SK-N-SH (cell line): ENCODE measurements at regions not wholly inside any gene's neighbourhood (a gene's known extent, or its start where the extent isn't known, plus 50 kb on each side); places are given as distances from the start of the nearest gene placed in this dataset.

Source experiments
- CTCF ChIA-PET: fragments of 300-600, 350-600 bp; formaldehyde crosslinking; extraction: SDS; loops from one replicate; lab custom pipeline; 2021; lab: Yijun Ruan, JAX
- POLR2A ChIA-PET: fragments of 350-600 bp; sonication (Branson Sonifier 250); formaldehyde crosslinking; extraction: SDS; loops from one replicate; lab custom pipeline; 2020; ENCODE audit warnings: antibody characterized with exemption, inconsistent platforms; lab: Yijun Ruan, JAX
- DNase-seq: peaks from one replicate; pipeline ENCODE4 v3.0.0; 2012
- H2AFZ ChIP-seq: fragments of 200-600 bp; sonication (generic); 2 replicates; pipeline ENCODE4 v1.8.1; 2016; ENCODE audit warnings: antibody characterized with exemption, mild to moderate bottlenecking, low read depth
- H3F3A ChIP-seq: fragments of 200-600 bp; sonication (generic); replicated peaks from 2 replicates; pipeline ENCODE3; 2016; ENCODE audit warnings: antibody characterized with exemption, mild to moderate bottlenecking; ENCODE audit not compliant: insufficient read depth
- H3K27ac ChIP-seq, 2 experiments: fragments of 200-500 bp in 1 of 2; fragments of 200-600 bp in 1 of 2; sonication (Bioruptor generic) in 1 of 2; sonication (generic), shearing (Covaris generic) in 1 of 2; 2 replicates each; pipeline versions ENCODE4 v1.5.1 to v1.6.1; 2014 to 2016; ENCODE audit warnings: low read depth in 2 of 2, inconsistent platforms in 1 of 2, low read length in 1 of 2, mild to moderate bottlenecking in 1 of 2, mixed read lengths in 1 of 2
- H3K27me3 ChIP-seq: fragments of 200-600 bp; sonication (generic), shearing (Covaris generic); 2 replicates; pipeline ENCODE4 v1.6.1; 2016; ENCODE audit warnings: mixed run types; ENCODE audit not compliant: insufficient read depth
- H3K36me3 ChIP-seq, 2 experiments: fragments of 200-500 bp in 1 of 2; fragments of 200-600 bp in 1 of 2; sonication (Bioruptor generic) in 1 of 2; sonication (generic) in 1 of 2; replicated peaks in 1 of 2; 2 replicates each; pipeline versions ENCODE3 to v1.5.1; 2014 to 2016; ENCODE audit warnings: low read length in 1 of 2, mild to moderate bottlenecking in 1 of 2; ENCODE audit not compliant: insufficient read depth in 2 of 2, control insufficient read depth in 1 of 2
- H3K4me1 ChIP-seq, 2 experiments: fragments of 200-500 bp in 1 of 2; fragments of 200-600 bp in 1 of 2; sonication (Bioruptor generic) in 1 of 2; sonication (generic), shearing (Covaris generic) in 1 of 2; 2 replicates each; pipeline versions ENCODE4 v1.5.1 to v1.6.1; 2014 to 2016; ENCODE audit warnings: low read depth in 1 of 2, low read length in 1 of 2, mixed run types in 1 of 2; ENCODE audit not compliant: insufficient read depth in 2 of 2, control insufficient read depth in 1 of 2
- H3K4me2 ChIP-seq: fragments of 200-600 bp; sonication (generic), shearing (Covaris generic); 2 replicates; pipeline ENCODE4 v1.6.1; 2017; ENCODE audit warnings: mixed run types
- H3K4me3 ChIP-seq, 2 experiments: fragments of 200-500 bp in 1 of 2; fragments of 200-600 bp in 1 of 2; sonication (Bioruptor generic) in 1 of 2; sonication (generic), shearing (Covaris generic) in 1 of 2; 2 replicates each; pipeline versions ENCODE4 v1.5.1 to v1.8.1; 2014 to 2016; ENCODE audit warnings: low read depth in 2 of 2, inconsistent platforms in 1 of 2, low read length in 1 of 2, mild to moderate bottlenecking in 1 of 2, mixed read lengths in 1 of 2, moderate library complexity in 1 of 2
- H3K79me2 ChIP-seq: fragments of 200-600 bp; sonication (generic); 2 replicates; pipeline ENCODE4 v1.8.1; 2017; ENCODE audit warnings: mild to moderate bottlenecking; ENCODE audit not compliant: insufficient read depth
- H3K9ac ChIP-seq: fragments of 200-600 bp; sonication (generic); 2 replicates; pipeline ENCODE4 v1.6.1; 2017; ENCODE audit warnings: mixed run types
- H3K9me2 ChIP-seq: fragments of 200-600 bp; sonication (generic); 2 replicates; pipeline ENCODE4 v1.6.1; 2017; ENCODE audit warnings: mixed run types
- H3K9me3 ChIP-seq: fragments of 200-600 bp; sonication (generic); 2 replicates; pipeline ENCODE4 v1.6.1; 2017; ENCODE audit warnings: mixed run types, mild to moderate bottlenecking, moderate library complexity
- H4K20me1 ChIP-seq: fragments of 200-600 bp; sonication (generic); 2 replicates; pipeline ENCODE4 v1.6.1; 2017; ENCODE audit warnings: mild to moderate bottlenecking, mixed run types; ENCODE audit not compliant: insufficient read depth
- EP300 ChIP-seq, 2 experiments: IDR thresholded peaks; 2 replicates each; pipeline versions ENCODE4 v1.4.0 to v1.6.1; 2012; ENCODE audit warnings: borderline replicate concordance in 1 of 2, low read depth in 1 of 2, low read length in 1 of 2
- FOXJ3 ChIP-seq: sonication (generic); formaldehyde crosslinking; IDR thresholded peaks from 2 replicates; pipeline ENCODE4 v1.5.1; 2020; ENCODE audit warnings: mild to moderate bottlenecking, missing genetic modification reagents
- GABPA ChIP-seq: IDR thresholded peaks from 2 replicates; pipeline ENCODE4 v1.4.0; 2012; ENCODE audit warnings: low read depth, mild to moderate bottlenecking
- GATA2 ChIP-seq: sonication (generic); formaldehyde crosslinking; IDR thresholded peaks from 2 replicates; pipeline ENCODE4 v1.5.0; 2020; ENCODE audit warnings: mild to moderate bottlenecking, missing genetic modification reagents
- MXI1 ChIP-seq: IDR thresholded peaks from 2 replicates; pipeline ENCODE4 v1.6.1; 2012; ENCODE audit warnings: mild to moderate bottlenecking, low read depth, low read length, improper control_type of control experiment
- NRF1 ChIP-seq: IDR thresholded peaks from 2 replicates; pipeline ENCODE4 v1.6.1; 2012; ENCODE audit warnings: low read depth, mild to moderate bottlenecking, low read length
- RCOR1 ChIP-seq: fragments of 150-350 bp; IDR thresholded peaks from 2 replicates; pipeline ENCODE4 v1.6.1; 2017; ENCODE audit warnings: antibody characterized with exemption, low read length
- RXRA ChIP-seq: IDR thresholded peaks from 2 replicates; pipeline ENCODE4 v1.4.0; 2012; ENCODE audit warnings: low read depth, mild to moderate bottlenecking, borderline replicate concordance
- TAF1 ChIP-seq: IDR thresholded peaks from 2 replicates; pipeline ENCODE4 v1.6.1; 2012; ENCODE audit warnings: low read depth, mild to moderate bottlenecking, low read length, moderate library complexity, borderline replicate concordance
- YY1 ChIP-seq: IDR thresholded peaks from 2 replicates; pipeline ENCODE4 v1.4.0; 2012; ENCODE audit warnings: low read depth, mild to moderate bottlenecking
- WGBS: methylation state at CpG from one replicate; pipeline ENCODE4 v1.1.6; 2017; ENCODE audit warnings: low lambda C conversion rate; 5-methylcytosine and 5-hydroxymethylcytosine counted together
- TF ChIP-seq, protein P1 (sequence below): IDR thresholded peaks from 2 replicates; pipeline ENCODE4 v1.4.0; 2012; ENCODE audit warnings: low read depth, borderline replicate concordance
- TF ChIP-seq, protein P2 (sequence below): IDR thresholded peaks from 2 replicates; pipeline ENCODE4 v1.4.0; 2012; ENCODE audit warnings: low read depth
- TF ChIP-seq, protein P3 (sequence below): fragments of 200-600 bp; sonication (generic); IDR thresholded peaks from 2 replicates; pipeline ENCODE4 v1.6.1; 2017; ENCODE audit warnings: antibody characterized with exemption, mild to moderate bottlenecking, moderate library complexity
- TF ChIP-seq, protein P4 (sequence below): fragments of 150-350 bp; IDR thresholded peaks from 2 replicates; pipeline ENCODE4 v1.6.1; 2016; ENCODE audit warnings: mild to moderate bottlenecking, low read depth, low read length

DNA sequence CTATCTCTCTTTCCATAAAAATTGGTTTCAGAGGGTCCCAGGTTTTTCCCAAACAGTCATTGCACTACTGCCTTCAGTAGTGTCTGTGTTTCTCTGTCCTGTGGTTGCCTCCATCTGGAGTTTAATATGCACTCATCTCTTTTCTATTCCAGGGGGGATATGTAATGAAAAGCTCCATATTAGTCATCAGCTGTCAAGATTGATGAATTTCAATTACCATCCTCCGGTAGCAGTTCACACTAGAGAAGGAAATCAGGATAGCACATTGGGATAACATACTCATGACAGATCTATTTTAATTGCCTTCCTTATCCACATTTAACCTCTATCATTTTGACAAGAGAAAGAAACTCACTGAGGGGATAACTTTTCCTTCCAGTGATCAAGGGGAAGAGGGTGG, 589.0 kb upstream of the SEL1L start:
- POLR2A ChIA-PET, result no interaction called here
- Histone ChIP-seq H3K9me2 (no peaks in the 10 kb centered on the region), H3K9me3 (peaks cover 4% of the 10 kb centered on the region; the same call in 1 of the 2 replicates), H3K9ac (no peak overlapping the region), H4K20me1 (no peaks in the 10 kb centered on the region), H3F3A (no peaks in the 10 kb centered on the region), H3K79me2 (no peaks in the 10 kb centered on the region), H3K4me2 (no peak overlapping the region), H3K27ac (no peak overlapping the region), H2AFZ (no peak overlapping the region), H3K4me3 (no peak overlapping the region), H3K4me1 (no peaks in the 10 kb centered on the region), H3K36me3 (no peaks in the 10 kb centered on the region), H3K27me3 (no peaks in the 10 kb centered on the region)
- no peak for DNase-seq
- 0% methylated on average over 1 of the region's 1 CpG for WGBS
- no peak for TF ChIP-seq RXRA
- no peak for TF ChIP-seq FOXJ3 (CRISPR knock-in tag)
- TF ChIP-seq, protein P1, sequence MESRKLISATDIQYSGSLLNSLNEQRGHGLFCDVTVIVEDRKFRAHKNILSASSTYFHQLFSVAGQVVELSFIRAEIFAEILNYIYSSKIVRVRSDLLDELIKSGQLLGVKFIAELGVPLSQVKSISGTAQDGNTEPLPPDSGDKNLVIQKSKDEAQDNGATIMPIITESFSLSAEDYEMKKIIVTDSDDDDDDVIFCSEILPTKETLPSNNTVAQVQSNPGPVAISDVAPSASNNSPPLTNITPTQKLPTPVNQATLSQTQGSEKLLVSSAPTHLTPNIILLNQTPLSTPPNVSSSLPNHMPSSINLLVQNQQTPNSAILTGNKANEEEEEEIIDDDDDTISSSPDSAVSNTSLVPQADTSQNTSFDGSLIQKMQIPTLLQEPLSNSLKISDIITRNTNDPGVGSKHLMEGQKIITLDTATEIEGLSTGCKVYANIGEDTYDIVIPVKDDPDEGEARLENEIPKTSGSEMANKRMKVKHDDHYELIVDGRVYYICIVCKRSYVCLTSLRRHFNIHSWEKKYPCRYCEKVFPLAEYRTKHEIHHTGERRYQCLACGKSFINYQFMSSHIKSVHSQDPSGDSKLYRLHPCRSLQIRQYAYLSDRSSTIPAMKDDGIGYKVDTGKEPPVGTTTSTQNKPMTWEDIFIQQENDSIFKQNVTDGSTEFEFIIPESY, result no peak
- TF ChIP-seq, protein P2, sequence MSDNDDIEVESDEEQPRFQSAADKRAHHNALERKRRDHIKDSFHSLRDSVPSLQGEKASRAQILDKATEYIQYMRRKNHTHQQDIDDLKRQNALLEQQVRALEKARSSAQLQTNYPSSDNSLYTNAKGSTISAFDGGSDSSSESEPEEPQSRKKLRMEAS, result no peak
- no peak for TF ChIP-seq NRF1
- TF ChIP-seq RCOR1, result no peak
- TF ChIP-seq YY1, result no peak
- no peak for TF ChIP-seq GATA2
- no peak for TF ChIP-seq GABPA
- TF ChIP-seq, protein P3, sequence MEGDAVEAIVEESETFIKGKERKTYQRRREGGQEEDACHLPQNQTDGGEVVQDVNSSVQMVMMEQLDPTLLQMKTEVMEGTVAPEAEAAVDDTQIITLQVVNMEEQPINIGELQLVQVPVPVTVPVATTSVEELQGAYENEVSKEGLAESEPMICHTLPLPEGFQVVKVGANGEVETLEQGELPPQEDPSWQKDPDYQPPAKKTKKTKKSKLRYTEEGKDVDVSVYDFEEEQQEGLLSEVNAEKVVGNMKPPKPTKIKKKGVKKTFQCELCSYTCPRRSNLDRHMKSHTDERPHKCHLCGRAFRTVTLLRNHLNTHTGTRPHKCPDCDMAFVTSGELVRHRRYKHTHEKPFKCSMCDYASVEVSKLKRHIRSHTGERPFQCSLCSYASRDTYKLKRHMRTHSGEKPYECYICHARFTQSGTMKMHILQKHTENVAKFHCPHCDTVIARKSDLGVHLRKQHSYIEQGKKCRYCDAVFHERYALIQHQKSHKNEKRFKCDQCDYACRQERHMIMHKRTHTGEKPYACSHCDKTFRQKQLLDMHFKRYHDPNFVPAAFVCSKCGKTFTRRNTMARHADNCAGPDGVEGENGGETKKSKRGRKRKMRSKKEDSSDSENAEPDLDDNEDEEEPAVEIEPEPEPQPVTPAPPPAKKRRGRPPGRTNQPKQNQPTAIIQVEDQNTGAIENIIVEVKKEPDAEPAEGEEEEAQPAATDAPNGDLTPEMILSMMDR, result no peak
- no peak for TF ChIP-seq MXI1
- TF ChIP-seq EP300 (IDR thresholded peaks at IDR 0.05; ENCODE audit: borderline replicate concordance in 1 of 2, low read depth in 1 of 2, low read length in 1 of 2), result no peak
- TF ChIP-seq TAF1, result no peak
- TF ChIP-seq, protein P4, sequence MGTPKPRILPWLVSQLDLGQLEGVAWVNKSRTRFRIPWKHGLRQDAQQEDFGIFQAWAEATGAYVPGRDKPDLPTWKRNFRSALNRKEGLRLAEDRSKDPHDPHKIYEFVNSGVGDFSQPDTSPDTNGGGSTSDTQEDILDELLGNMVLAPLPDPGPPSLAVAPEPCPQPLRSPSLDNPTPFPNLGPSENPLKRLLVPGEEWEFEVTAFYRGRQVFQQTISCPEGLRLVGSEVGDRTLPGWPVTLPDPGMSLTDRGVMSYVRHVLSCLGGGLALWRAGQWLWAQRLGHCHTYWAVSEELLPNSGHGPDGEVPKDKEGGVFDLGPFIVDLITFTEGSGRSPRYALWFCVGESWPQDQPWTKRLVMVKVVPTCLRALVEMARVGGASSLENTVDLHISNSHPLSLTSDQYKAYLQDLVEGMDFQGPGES, result no peak
- CTCF ChIA-PET, result no interaction called here
